K562 (cell line): ENCODE measurements at regions not wholly inside any gene's neighbourhood (a gene's known extent, or its start where the extent isn't known, plus 50 kb on each side); places are given as distances from the start of the nearest gene placed in this dataset.

Experiments
- ATAC-seq: fragments of 200-7000 bp; cut with Tn5 transposase; 3 replicates; pipeline ENCODE4 v1.9.1; 2020; ENCODE audit warnings: moderate library complexity
- BruUV-seq: library from RNA; stranded (reverse); fragments of 400-500 nt; replicated peaks from 2 replicates; lab custom pipeline; 2021; lab: Mats Ljungman, UMichigan
- CTCF ChIA-PET: fragments of 300-600 bp; formaldehyde crosslinking; extraction: SDS; loops from one replicate; lab custom pipeline; 2021; ENCODE audit warnings: low intra/inter-chr PET ratio; lab: Yijun Ruan, JAX
- POLR2A ChIA-PET: fragments of 300-600, 350-650 bp; sonication (Branson Sonifier 250); formaldehyde crosslinking; extraction: SDS; loops from one replicate; lab custom pipeline; 2021; ENCODE audit warnings: antibody characterized with exemption, inconsistent platforms; lab: Yijun Ruan, JAX
- DNase-seq, 4 experiments: peaks; one replicate each; pipeline versions ENCODE4 v3.0.0 to v3.0.0-alpha.2; 2011 to 2018; ENCODE audit warnings: low spot score in 3 of 4, mixed read lengths in 3 of 4; ENCODE audit errors: extremely low read depth in 1 of 4
- FAIRE-seq: peaks from 2 replicates; lab custom pipeline; 2011; peaks lifted over from hg19 to GRCh38; lab: Jason Lieb, UNC
- H2AFZ ChIP-seq: 2 replicates; pipeline ENCODE4 v1.6.0; 2011; ENCODE audit warnings: low read depth, low read length, control low read depth, inconsistent platforms
- H3K27ac ChIP-seq: fragments of 200-600 bp; 3 replicates; pipeline ENCODE4 v1.8.0; 2011; ENCODE audit warnings: low read depth, mild to moderate bottlenecking, control low read depth, inconsistent platforms, low read length, moderate library complexity, mixed read lengths; ENCODE audit errors: extremely low read depth
- H3K27me3 ChIP-seq, 2 experiments: fragments of 300-600 bp in 1 of 2; 2 replicates in 1 of 2; 3 replicates in 1 of 2; pipeline versions ENCODE4 v1.6.0 to v1.8.0; 2011; ENCODE audit warnings: inconsistent platforms in 2 of 2, low read length in 2 of 2, mild to moderate bottlenecking in 1 of 2, mixed read lengths in 1 of 2, moderate library complexity in 1 of 2; ENCODE audit not compliant: control insufficient read depth in 2 of 2, insufficient read depth in 2 of 2
- H3K36me3 ChIP-seq: fragments of 300-600 bp; 3 replicates; pipeline ENCODE4 v1.8.0; 2011; ENCODE audit warnings: mild to moderate bottlenecking, low read length, inconsistent platforms; ENCODE audit not compliant: control insufficient read depth, insufficient read depth
- H3K4me1 ChIP-seq, 2 experiments: fragments of 200-600 bp in 1 of 2; replicated peaks in 1 of 2; 2 replicates in 1 of 2; 3 replicates in 1 of 2; pipeline versions ENCODE4 v1.5.1 to v1.8.0; 2011; ENCODE audit warnings: inconsistent platforms in 2 of 2, low read length in 2 of 2, mild to moderate bottlenecking in 1 of 2, mixed read lengths in 1 of 2, moderate library complexity in 1 of 2; ENCODE audit not compliant: control insufficient read depth in 2 of 2, insufficient read depth in 2 of 2
- H3K4me2 ChIP-seq: 2 replicates; pipeline ENCODE4 v1.6.1; 2011; ENCODE audit warnings: low read length, control low read depth, inconsistent platforms, mixed read lengths; ENCODE audit not compliant: insufficient read depth
- H3K4me3 ChIP-seq: fragments of 200-600 bp; sonication (generic), shearing (Covaris generic); 2 replicates; pipeline ENCODE4 v1.5.1; 2016; ENCODE audit warnings: control low read depth, inconsistent platforms
- H3K79me2 ChIP-seq: fragments of 200-600 bp; 3 replicates; pipeline ENCODE4 v1.8.0; 2011; ENCODE audit warnings: low read length, inconsistent platforms; ENCODE audit not compliant: control insufficient read depth, insufficient read depth
- H3K9ac ChIP-seq, 2 experiments: 2 replicates each; pipeline versions ENCODE4 v1.6.0 to v1.6.1; 2011; ENCODE audit warnings: low read depth in 2 of 2, low read length in 2 of 2, control low read depth in 1 of 2, inconsistent platforms in 1 of 2, mild to moderate bottlenecking in 1 of 2, mixed read lengths in 1 of 2; ENCODE audit not compliant: insufficient read depth in 1 of 2
- H3K9me1 ChIP-seq: one replicate; pipeline ENCODE4 v1.6.0; 2011; ENCODE audit warnings: inconsistent platforms, mild to moderate bottlenecking, low read length, moderate library complexity; ENCODE audit not compliant: control insufficient read depth, insufficient read depth
- H3K9me3 ChIP-seq: replicated peaks from 2 replicates; pipeline ENCODE4 v1.5.1; 2011; ENCODE audit warnings: low read depth, low read length, inconsistent platforms; ENCODE audit not compliant: control insufficient read depth, insufficient read depth
- H4K20me1 ChIP-seq: replicated peaks from 2 replicates; pipeline ENCODE4 v1.6.1; 2011; ENCODE audit warnings: low read length, inconsistent platforms, mixed read lengths; ENCODE audit not compliant: control insufficient read depth, insufficient read depth
- CBX8 ChIP-seq: fragments of 200-600 bp; sonication (generic); IDR thresholded peaks from 2 replicates; pipeline ENCODE4 v1.6.1; 2012; ENCODE audit warnings: borderline replicate concordance, mixed run types, low read depth, mild to moderate bottlenecking, moderate library complexity, mixed read lengths, low read length, control low read depth, inconsistent platforms; ENCODE audit not compliant: poor library complexity, severe bottlenecking; ENCODE audit errors: extremely low read depth
- GABPA ChIP-seq: fragments of 200-800 bp; sonication (Bioruptor generic); conservative IDR thresholded peaks from 2 replicates; pipeline ENCODE4 v1.6.1; 2016; ENCODE audit warnings: low read depth, missing genetic modification characterization, missing compliant biosample characterization
- GTF2F1 ChIP-seq: IDR thresholded peaks from 2 replicates; pipeline ENCODE4 v1.6.1; 2011; ENCODE audit warnings: low read depth, low read length, improper control_type of control experiment
- HMG20A ChIP-seq: fragments of 450-650 bp; formaldehyde crosslinking; conservative IDR thresholded peaks from 2 replicates; pipeline ENCODE4 v1.4.0; 2020; ENCODE audit warnings: mild to moderate bottlenecking, mixed read lengths
- HNRNPLL ChIP-seq: fragments of 200-400 bp; formaldehyde crosslinking; IDR thresholded peaks from 2 replicates; pipeline ENCODE4 v1.6.1; 2017; ENCODE audit warnings: low read length, low read depth, mild to moderate bottlenecking; ENCODE audit not compliant: poor library complexity, severe bottlenecking
- NR2C1 ChIP-seq, 2 experiments: fragments of 450-650 bp; IDR thresholded peaks; 2 replicates each; pipeline ENCODE4 v1.6.1; 2017; ENCODE audit warnings: mild to moderate bottlenecking in 2 of 2, antibody characterized with exemption in 1 of 2, inconsistent platforms in 1 of 2, missing compliant biosample characterization in 1 of 2, missing genetic modification characterization in 1 of 2
- SAFB2 ChIP-seq: fragments of 200-400 bp; formaldehyde crosslinking; IDR thresholded peaks from 2 replicates; pipeline ENCODE4 v1.6.1; 2018; ENCODE audit warnings: borderline replicate concordance, low read length, low read depth, moderate library complexity; ENCODE audit not compliant: severe bottlenecking
- SPI1 ChIP-seq: IDR thresholded peaks from 2 replicates; pipeline ENCODE4 v1.6.1; 2011; ENCODE audit warnings: low read depth, low read length, control low read depth, borderline replicate concordance
- TCF7 ChIP-seq: sonication (generic); IDR thresholded peaks from 2 replicates; pipeline ENCODE4 v1.6.1; 2016; ENCODE audit warnings: antibody characterized with exemption, borderline replicate concordance
- ZNF324 ChIP-seq: fragments of 250-450 bp; sonication (Bioruptor Pico); IDR thresholded peaks from 2 replicates; pipeline ENCODE4 v1.4.0; 2020; ENCODE audit warnings: mild to moderate bottlenecking
- ZNF586 ChIP-seq: fragments of 450-650 bp; formaldehyde crosslinking; conservative IDR thresholded peaks from 2 replicates; pipeline ENCODE4 v1.4.0; 2020; ENCODE audit warnings: mild to moderate bottlenecking, moderate library complexity
- WGBS: fragments of 100-300 bp; shearing (Covaris generic); methylation state at CpG from one replicate; pipeline ENCODE4 v1.1.6; 2016; ENCODE audit warnings: low coverage, mixed read lengths; ENCODE audit not compliant: insufficient coverage; ENCODE audit errors: missing lambda C conversion rate; 5-methylcytosine and 5-hydroxymethylcytosine counted together
- in situ Hi-C: fragments of 300-500 bp; cut with MboI; formaldehyde crosslinking; loops from 4 replicates; pipeline ENCODE4 v1.15.0; 2018; ENCODE audit warnings: inconsistent platforms, mixed read lengths
- intact Hi-C: fragments of 100-400 bp; cut with micrococcal nuclease; formaldehyde crosslinking; loops from 2 replicates; pipeline ENCODE4 v1.14.2; 2022

DNA sequence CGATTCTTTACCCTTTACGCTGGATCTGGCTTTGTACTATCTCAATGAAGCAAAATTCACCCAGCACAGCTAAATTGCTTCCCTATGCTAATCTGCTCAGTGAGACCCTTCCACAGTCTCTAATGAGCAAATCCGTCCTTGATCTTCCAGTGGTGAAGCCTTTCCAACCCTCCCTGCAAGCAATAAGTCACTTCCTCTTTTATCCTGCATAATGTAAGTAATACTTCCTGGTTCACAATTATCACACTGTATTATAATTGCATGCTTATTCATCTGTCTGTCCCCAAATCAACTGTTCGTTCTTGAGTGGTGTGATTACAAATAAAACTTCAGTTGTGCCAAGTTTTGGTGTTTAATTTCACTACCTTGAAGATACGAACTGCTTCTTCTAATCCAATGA, 404.0 kb downstream of the ADCYAP1 start:
- ChIA-PET POLR2A (no interaction called here), CTCF (no interaction called here)
- no peak overlapping the region for H3K27ac ChIP-seq
- H3K36me3 ChIP-seq = peaks cover 19% of the 10 kb centered on the region
- no peaks in the 10 kb centered on the region for H4K20me1 ChIP-seq
- no peak overlapping the region for H3K4me3 ChIP-seq
- H3K79me2 ChIP-seq = no peaks in the 10 kb centered on the region
- H3K9ac ChIP-seq = no peak overlapping the region
- TF ChIP-seq SPI1 (peak; percentile 98), ZNF586 (no peak), TCF7 (no peak), CBX8 (no peak), HNRNPLL (no peak), GTF2F1 (no peak), SAFB2 (no peak), ZNF324 (CRISPR knock-in tag) (no peak), HMG20A (CRISPR knock-in tag) (no peak), GABPA (no peak), NR2C1 (IDR thresholded peaks at IDR 0.05) (peak; percentile 64; the same call in 1 of the 2 replicates), NR2C1 (tag; IDR thresholded peaks at IDR 0.05) (peak; percentile 22; the same call in 1 of the 2 replicates)
- DNase-seq (no peak), ATAC-seq (no peak), FAIRE-seq (no peak)
- H3K27me3 ChIP-seq = no peaks in the 10 kb centered on the region
- in situ Hi-C loops = no loop called here
- intact Hi-C loops = no loop called here
- no peak overlapping the region for H2AFZ ChIP-seq
- WGBS = 78% methylated on average over 5 of the region's 5 CpGs
- no peaks in the 10 kb centered on the region for H3K9me3 ChIP-seq
- H3K9me1 ChIP-seq = no peaks in the 10 kb centered on the region
- no peak overlapping the region for H3K4me2 ChIP-seq
- no peaks in the 10 kb centered on the region; a peak in 1 of 5 replicates for H3K4me1 ChIP-seq
- no TSS peak for BruUV-seq
